HG02938 (cell line): ENCODE measurements at regions not wholly inside any gene's neighbourhood (a gene's known extent, or its start where the extent isn't known, plus 50 kb on each side); places are given as distances from the start of the nearest gene placed in this dataset.
"Not testable (repeated sequence)": the region's sequence is repeated elsewhere in the genome, so short reads cannot be mapped to it uniquely, and the experiment has no call there.

Experiments
- ATAC-seq: cut with Tn5 transposase; IDR thresholded peaks from one replicate; pipeline ENCODE4 v1.9.1; 2021; ENCODE audit warnings: mild to moderate bottlenecking, moderate library complexity; ENCODE audit not compliant: unreplicated experiment

DNA sequence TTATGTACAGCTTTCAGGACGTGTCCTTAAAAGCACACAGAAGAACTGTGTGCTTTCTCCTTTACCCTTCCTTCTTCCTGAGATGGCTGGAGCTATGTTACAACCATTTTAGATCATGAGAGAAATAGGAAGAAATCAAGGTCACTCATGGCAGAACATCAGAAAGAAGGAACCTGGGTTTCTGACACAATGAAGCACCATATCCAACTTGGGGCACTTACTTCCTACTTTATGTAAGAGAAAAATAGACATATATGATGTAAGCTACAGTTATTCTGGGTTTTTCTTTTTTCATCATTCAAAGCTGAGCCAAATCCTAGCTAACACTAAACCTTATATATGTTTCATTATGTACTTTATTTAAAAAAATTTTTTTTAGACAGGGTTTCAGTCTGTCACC is 79.5 kb downstream of the FAM161A start:
- no peak for ATAC-seq

DNA sequence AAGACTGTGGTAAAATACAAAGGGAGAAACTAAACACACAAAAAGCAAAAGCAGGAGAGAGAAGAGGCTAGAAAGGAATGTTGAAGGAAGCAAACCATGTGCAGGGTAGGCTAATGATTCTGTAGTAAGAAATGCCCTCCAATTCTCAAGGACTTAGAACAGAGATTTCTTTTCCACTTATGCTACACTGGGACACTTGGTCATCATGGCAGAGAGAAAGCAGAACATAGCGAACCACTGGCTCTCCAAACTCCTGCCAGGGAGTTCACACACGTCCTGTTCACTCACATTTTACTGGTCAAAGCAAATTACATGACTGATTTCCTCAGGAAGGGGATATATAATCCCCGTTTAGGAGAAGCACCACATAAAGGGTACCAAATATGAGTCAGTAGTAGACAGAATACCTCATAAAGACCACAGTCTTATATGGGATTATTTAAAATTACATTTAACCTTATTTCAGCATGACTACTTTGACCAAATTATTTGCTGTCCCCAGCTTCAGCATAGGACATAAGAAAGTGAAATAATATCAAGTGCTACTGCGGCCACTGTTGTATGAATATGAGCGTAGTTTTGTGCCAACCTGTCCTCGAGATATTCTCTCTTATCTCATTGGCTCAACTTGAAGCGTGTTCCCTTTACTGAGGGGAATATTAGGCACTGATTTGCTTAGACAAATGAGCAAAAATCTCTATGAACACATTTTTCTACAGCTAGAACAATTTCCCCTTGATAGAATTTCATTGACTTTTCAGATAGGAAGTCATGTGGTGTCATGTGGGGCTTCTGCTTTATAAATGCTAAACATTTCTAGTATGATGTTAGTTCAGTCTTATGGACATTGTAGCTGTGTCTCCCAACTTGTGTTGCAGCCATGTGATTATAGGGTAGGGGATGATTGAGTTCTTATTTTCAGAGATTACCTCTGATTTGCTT is 81.7 kb downstream of the FAM161A start:
- no peak for ATAC-seq

DNA sequence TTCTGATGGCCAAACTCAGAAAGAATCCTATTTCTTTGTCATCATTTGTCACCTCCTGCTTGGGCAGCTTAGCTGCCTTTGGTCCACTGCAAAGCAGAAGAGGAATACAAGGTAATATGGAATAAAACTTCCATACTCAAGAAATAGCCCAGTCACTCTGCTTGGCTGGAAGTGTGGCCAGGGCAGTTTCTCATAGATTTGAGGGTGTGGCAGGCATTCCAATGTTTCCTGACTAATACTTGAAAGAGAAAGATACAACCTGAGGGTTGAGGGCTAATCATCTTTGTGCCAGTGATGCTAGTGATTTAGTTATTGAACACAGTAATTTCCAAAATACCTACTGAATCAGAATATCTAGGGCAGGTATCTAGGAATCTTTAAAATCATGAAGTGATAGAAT is 83.1 kb downstream of the FAM161A start:
- no peak for ATAC-seq

DNA sequence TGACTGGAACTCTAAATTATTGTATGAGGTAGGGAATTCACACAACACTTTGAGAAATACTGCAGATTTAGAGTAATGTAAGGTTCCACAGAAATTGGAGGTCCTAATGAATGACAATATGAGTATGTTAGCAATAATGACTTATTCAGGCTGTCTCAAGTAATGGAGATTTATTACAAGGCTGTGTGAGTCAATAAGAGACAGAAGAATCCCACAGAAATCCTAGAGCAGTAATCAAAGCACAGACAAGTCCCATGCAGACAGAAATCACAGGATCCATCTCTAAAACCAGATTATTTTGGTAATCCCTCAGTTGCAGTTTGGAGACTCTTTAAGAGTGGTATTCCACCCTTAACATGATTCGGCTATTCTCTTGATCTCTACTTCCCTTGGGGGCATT is 83.6 kb downstream of the FAM161A start:
- no peak for ATAC-seq

DNA sequence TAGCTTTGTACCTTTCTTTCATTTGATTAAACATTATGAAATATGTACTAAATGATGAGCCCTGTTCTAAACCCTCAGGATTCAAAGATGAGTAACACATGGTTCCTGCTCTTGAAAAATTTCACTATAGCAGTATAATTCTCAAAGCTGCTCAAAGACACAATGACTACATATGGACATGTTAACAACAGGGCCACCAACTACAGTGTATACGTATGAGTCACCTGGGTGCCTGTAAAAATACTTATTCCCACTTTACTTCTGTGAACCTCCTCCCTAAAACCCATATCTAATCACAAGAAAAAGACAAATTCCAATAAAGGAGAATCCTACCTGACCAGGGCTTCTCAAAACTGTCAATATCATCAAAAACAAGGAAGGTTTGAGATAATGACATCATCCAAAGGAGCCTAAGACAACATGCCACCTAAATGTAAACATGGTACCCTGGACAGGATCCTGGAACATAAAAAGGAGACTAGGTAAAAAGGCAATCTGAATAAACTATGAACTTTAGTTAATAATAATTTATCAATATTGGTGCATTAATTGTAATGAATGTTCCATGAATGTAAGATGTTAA is 84.7 kb downstream of the FAM161A start:
- no peak for ATAC-seq

DNA sequence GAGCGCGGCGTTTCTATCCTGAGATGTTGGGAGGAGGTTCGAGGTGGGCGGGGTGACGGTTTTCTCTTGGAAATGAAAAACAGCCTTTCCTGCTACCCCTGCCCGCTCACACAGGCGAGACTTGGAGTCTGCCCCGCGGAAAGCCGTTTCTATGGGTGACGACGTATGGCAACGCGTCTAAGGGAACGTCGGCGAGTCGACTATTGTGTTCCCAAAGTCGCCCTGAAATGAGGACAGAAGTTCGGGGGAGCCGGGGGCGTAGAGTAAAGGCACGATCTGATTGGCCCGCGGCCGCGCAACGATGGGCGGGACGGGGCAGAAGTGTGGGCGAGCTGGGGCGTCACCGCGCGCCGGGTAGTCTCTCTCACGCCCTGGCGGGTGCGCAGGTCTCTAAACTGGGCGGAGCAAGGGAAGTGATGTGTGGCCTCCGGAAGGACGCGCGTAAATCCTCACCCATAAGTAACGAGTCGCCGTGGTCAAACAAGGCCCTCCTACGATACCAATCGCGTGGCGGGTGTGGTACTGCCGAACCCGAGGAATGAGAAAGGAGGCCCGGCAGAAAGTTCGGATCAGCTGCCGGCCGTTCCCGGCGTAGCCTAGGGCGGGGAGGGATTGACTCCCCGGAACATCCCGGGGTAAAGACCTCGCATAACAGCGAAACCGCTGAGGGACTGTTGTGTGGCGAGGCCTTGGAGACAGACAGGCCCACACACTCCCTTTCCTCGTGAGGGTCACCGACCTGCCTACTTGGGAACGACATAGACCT is 89.6 kb downstream of the FAM161A start:
- ATAC-seq = peak; percentile 98

DNA sequence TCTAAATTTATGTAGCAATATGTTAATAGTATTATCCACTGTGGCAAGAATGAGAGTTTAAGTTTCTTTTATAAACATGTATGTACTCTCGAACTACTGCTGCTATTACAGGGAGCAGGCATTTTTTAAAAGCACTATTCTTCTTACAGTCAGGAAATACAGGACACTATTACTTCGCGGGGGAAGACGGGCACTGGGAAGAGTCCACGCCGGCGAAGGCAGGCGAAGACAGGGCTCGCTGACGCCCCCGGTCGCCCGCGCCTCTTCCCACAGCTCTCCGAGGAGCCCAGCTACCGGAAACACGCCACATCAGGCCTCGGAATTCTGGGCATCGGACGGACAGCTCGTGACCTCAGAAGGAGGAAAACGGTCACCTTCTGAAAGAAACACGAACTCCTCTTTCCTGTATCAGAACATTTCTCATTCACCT is 90.2 kb downstream of the FAM161A start:
- ATAC-seq = peak; percentile 1

DNA sequence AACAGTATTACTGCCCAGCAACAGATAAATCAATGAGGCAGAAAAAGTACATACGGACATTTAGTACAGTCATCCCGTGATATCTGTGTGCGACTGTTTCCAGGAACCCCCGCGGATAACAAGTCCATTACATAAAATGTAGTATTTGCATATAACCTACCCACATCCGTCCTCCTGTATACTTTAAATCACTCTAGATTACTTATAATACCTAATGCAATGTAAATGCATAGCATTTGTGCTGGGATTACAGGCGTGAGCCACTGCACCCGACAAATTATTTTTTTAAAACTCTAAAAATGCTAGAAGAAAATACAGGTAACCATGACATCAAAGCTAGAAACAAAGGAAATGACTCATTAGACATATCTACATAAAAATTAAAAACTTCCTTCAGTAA is 91.6 kb downstream of the FAM161A start:
- ATAC-seq = no peak

DNA sequence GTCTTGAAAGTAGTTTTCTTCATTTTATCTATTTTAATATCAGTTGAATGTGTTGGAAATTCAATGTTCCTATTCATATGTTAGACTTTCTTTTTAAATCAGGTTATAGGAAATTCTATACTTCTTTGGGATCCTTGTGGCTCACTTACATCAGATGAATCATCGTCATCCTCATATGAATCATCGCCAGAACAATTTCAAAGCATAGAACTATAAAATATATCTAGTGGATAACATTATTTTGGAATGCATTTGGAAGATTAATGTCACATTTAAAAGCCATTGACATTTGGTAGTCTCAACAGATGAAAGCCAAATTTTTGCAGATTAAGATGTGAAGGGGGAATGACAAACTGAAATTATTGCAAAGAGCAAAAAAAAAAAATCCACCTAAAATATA is 94.1 kb downstream of the FAM161A start:
- no peak for ATAC-seq

DNA sequence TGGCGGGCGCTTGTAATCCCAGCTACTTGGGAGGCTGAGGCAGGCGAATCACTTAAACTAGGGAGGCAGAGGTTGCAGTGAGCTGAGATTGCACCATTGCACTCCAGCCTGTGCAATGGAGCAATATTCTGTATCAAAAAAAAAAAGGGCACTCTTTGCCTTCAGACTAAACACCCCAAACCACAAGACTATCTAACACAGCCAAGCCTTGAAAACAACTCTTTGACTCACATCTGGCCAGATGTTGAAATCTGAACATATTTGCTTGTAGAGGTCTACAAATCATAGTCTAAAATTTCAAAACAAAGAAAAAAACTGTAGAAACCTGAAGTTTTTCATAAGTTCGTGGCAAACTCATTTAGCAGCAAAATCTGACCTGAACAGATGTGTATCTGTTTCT is 94.9 kb downstream of the FAM161A start:
- no peak for ATAC-seq

DNA sequence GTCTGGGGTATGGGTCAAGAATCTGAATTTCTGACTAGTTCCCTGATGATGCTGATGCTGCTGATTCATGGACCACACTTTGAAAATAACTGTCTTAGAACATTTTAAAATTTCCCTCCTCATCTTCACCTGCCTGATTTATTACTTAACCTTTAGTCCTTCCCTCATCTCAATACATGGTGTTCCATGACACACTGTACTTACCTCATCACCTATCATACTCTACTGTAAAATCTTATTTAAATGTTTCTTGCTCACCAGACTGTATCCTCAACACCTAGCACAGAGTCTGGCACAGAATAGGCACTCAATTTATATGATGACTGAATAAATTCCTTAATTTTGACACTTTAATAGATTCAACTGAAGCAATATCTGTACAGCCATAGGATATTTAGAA is 95.7 kb downstream of the FAM161A start:
- no peak for ATAC-seq

DNA sequence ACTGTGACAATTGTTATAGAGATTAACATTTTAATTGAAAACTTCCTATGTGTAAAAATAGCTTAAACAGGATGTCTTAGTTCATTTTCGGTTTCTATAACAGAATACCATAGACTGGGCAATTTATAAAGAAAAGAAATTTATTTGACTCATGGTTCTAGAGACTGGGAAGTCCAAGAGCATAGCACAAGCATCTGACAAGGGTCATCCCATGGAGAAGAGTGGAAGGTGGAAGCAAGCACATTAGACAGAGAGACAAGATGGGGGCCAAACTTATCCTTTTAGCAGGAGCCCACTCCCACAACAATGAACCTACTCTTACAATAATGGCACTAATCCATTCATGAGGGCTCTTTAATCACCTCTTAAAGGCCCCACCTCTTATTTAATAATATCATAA is 100.3 kb downstream of the FAM161A start:
- no peak for ATAC-seq

DNA sequence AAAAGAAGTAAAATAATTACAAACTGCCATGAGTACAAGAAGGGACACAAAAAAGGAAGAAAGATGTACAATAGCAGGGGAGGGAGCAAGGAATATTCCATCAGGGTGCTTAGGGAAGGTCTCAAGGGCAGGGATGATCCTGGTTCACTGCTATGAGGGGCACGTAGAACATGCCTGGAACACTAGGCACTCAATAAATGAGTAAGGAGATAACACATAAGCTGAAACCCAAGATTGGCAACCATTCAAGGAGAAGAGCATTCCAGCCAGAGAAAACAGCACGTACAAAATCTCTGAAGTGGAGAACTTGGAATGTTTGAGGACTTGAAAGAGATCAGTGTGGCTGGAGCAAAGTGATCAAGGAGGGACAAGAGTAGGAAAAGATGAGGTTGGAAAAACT is 103.2 kb downstream of the FAM161A start:
- no peak for ATAC-seq

DNA sequence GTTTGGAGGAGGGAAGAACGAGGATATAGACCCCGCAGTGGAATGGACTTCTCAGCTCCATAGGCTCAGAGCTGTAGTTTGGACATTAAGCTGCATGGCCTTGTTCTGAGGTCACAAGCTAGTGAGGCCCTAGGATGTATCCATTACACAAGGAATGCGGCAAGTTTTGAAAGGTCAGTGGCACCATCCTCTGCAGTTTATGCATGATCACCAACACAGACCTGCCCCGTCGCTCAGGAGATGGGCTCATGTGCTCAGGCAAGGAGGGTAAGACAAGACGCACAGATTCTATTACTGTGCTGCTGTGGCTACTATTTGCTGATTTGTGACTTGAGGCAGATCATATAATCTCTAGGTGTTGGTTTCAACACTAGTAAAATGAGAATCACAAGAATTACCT is 110.9 kb downstream of the FAM161A start:
- no peak for ATAC-seq

DNA sequence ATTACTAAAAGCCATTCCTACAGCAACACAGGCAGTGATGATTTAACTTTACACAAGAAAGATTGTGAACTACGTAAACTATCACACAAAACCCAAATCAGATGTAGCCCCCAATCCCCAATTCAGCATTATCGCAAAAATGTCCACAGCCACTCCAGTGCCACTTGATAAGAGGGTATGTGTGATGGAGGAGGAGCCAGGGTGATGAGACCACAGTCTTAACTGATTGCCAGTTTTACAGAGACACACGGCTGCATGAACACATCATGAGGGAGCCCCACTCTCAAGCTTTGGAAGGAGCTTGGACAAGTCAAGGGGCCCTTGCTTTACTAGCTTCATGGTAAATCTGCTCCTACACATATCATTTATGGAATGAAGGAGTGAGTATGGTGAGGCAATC is 116.0 kb downstream of the FAM161A start:
- no peak for ATAC-seq

DNA sequence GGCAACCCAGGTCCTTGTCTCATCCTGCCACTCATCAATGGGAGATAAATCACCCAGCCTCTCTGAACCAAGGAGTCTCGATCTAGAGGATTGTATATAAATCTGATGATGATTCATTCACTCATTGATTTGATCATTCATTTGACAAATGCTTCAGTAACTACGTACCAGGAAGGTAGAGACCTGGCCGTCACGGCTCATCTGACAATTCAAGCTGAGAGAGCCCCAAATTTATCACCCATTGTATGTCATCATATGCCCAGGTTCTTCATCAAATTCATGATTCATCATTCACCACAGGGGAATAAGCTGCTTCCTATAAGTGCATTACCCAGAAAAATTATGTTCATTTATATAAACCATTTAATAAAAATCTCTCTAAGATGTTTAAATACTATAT is 116.9 kb downstream of the FAM161A start:
- no peak for ATAC-seq

DNA sequence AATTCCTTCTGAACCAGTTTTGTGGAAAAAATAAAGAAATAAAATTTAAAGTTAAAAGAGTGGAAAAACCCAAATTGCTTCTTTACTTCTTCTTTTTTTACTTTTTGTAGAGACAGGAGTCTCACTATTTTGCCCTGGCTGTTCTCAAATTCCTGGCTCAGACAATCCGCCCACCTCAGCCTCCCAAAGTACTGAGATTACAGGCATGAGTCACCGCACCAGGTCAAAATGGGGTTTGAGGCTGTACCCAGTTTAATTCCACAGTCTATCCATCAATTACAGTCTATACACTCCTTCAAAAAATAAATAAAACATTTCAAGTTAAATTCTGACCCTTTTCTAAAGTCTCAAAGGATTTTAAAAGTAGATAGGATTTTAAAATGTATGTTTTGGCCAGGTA is 120.3 kb downstream of the FAM161A start:
- ATAC-seq = no peak

DNA sequence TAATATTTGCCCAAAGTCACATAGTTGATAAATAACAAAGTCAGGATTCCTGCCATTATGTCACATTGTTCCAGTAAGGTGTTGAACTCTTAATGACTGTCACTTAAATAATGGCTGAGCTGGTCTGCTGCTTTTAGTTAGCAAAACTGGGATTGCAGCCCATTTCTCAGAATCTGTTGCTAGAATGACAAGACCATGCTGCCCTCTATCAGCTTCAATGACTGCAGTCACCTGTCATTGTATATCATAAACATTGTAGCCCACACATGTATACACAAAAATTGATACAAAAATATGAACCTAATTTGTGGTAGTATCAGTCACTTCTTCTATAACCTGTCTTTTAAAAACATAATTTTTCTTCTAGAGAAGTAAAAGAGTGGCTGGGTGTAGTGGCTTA is 121.1 kb downstream of the FAM161A start:
- ATAC-seq = no peak

DNA sequence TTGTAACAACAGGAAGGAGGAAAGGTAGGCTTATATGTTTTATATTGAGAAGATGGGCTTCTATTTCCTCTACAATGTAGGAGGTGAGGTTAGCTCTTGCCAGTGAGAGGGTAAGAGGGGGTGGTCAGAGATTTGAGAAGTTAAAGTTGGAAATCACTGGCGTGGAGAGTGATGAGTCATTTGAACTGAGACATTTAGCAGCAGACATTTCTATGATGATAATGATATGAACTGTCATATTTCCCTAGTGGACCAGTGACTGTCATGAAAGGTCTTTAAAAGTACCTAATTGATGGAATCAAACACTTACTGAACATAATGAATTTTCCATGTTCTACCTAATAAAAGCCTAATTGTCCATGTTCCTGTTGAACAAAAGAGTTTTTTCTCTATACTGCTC is 126.1 kb downstream of the FAM161A start:
- no peak for ATAC-seq

DNA sequence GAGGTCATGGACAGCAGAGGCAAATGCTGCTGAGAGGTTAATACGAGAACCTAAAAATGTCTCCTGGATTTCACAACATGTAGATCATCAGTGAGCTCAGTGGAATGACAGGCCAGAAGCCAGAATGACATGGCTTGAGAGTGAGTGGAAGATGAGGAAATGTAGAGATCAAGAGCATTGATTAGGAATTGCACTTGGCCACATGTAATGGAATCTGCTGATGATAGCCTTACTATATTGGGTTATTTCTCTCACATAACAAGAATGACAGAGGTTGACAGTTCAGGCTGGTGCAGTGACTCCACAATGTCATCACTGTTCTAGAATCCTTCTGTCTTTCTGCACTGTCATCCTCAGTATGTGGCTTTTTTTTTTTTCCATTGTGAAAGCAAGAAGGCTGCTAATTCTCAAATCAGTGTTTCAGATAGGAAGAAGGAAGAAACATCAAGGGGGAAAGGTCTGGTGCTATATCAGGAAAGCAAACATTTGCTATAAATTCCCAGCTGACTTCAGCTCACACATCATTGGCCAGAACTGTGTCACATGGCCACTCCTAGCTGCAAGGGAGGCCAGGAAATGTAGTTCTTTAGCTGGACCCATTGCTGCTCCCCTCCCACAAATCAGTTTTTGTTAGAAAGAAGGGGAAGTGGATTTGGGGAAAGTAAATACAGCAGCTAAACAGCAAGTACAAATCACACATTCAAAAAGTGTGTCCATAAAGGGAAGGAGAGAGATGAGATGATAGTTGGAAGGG is 127.2 kb downstream of the FAM161A start:
- no peak for ATAC-seq

DNA sequence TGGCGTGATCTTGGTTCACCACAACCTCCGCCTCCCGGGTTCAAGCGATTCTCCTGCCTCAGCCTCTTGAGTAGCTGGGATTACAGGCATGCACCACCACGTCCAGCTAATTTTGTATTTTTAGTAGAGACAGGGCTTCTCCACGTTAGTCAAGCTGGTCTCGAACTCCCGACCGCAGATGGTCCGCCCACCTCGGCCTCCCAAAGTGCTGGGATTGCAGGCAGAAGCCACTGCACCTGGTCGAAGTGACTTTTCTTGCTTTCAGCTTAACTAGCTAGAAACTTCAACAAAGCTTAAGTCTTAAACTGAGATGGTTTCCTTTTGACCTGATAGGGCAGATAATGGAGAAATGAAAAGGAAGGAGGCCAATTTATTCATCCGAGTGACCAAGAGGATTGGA is 130.5 kb downstream of the FAM161A start:
- not testable (repeated sequence) for ATAC-seq
